GM21825 (cell line): ENCODE measurements at regions not wholly inside any gene's neighbourhood (a gene's known extent, or its start where the extent isn't known, plus 50 kb on each side); places are given as distances from the start of the nearest gene placed in this dataset.
A peak's percentile ranks its signal among the peaks of the same experiment; 100 is the strongest.

Experiments
- ATAC-seq: cut with Tn5 transposase; IDR thresholded peaks from one replicate; pipeline ENCODE4 v1.9.1; 2021; ENCODE audit warnings: mild to moderate bottlenecking, moderate library complexity; ENCODE audit not compliant: unreplicated experiment

GRCh38 chr20:50338479-50339391 lies 148.1 kb downstream of the CEBPB start:
- ATAC-seq, result peak; percentile 72

GRCh38 chr20:50339466-50339901 lies 148.9 kb downstream of the CEBPB start:
- ATAC-seq, result no peak

- ATAC-seq, result no peak
These were observed 149.9 kb downstream of the CEBPB start for GRCh38 chr20:50340541-50340940.

- no peak for ATAC-seq
These were observed 150.4 kb downstream of the CEBPB start for GRCh38 chr20:50341050-50341449.

GRCh38 chr20:50341880-50342637 lies 151.4 kb downstream of the CEBPB start:
- no peak for ATAC-seq

GRCh38 chr20:50342638-50343102 lies 152.0 kb downstream of the CEBPB start:
- ATAC-seq, result no peak

GRCh38 chr20:50343125-50343489 lies 152.5 kb downstream of the CEBPB start:
- ATAC-seq, result no peak

GRCh38 chr20:50343490-50344179 lies 153.0 kb downstream of the CEBPB start:
- no peak for ATAC-seq

GRCh38 chr20:50344232-50345071 lies 153.8 kb downstream of the CEBPB start:
- ATAC-seq, result no peak

- ATAC-seq, result no peak
These were observed 155.2 kb downstream of the CEBPB start for GRCh38 chr20:50345712-50346373.

GRCh38 chr20:50346374-50347283 lies 156.0 kb downstream of the CEBPB start:
- no peak for ATAC-seq

- ATAC-seq, result no peak
These were observed 156.8 kb downstream of the CEBPB start for GRCh38 chr20:50347284-50348063.

GRCh38 chr20:50348096-50348495 lies 157.5 kb downstream of the CEBPB start:
- no peak for ATAC-seq

- ATAC-seq, result no peak
These were observed 159.5 kb upstream of the PTPN1 start for GRCh38 chr20:50350510-50351249.

GRCh38 chr20:50351541-50351940 lies 158.6 kb upstream of the PTPN1 start:
- no peak for ATAC-seq

- ATAC-seq, result no peak
These were observed 156.8 kb upstream of the PTPN1 start for GRCh38 chr20:50353289-50353961.
